ENCODE measurements at regions not wholly inside any gene's neighbourhood (a gene's known extent, or its start where the extent isn't known, plus 50 kb on each side); places are given as distances from the start of the nearest gene placed in this dataset.
A peak's percentile ranks its signal among the peaks of the same experiment; 100 is the strongest.

GRCh38 chr7:136687693-136688322, 180.6 kb upstream of the CHRM2 start:
- H2BK120ac ChIP-seq (ENCODE audit: low read depth, low read length): no peak overlapping the region
- TF ChIP-seq CTCF (conservative IDR thresholded peaks at IDR 0.05; ENCODE audit: low read depth, low read length): peak; percentile 58
- peak; percentile 43 for TF ChIP-seq SMC3 (IDR thresholded peaks at IDR 0.05; ENCODE audit: low read depth, low read length)
- no peak for TF ChIP-seq MXI1 (IDR thresholded peaks at IDR 0.05; ENCODE audit: borderline replicate concordance, low read depth, low read length)
- TF ChIP-seq RAD21 (IDR thresholded peaks at IDR 0.05; ENCODE audit: low read length): peak; percentile 51
- TF ChIP-seq POLR2A (IDR thresholded peaks at IDR 0.05; ENCODE audit: low read depth, low read length): no peak
- H2AK5ac ChIP-seq (ENCODE audit: low read depth, low read length): no peak overlapping the region
- ATAC-seq (ENCODE audit: low read depth) (peak; percentile 67), DNase-seq (peak; percentile 39)
- no peak overlapping the region for H3K4me3 ChIP-seq (ENCODE audit: insufficient read depth, low read depth, low read length)
- H2BK5ac ChIP-seq (ENCODE audit: low read depth, low read length, poor library complexity, severe bottlenecking): no peak overlapping the region
- H3K4me2 ChIP-seq (ENCODE audit: low read depth, low read length): no peak overlapping the region
- H2BK15ac ChIP-seq (ENCODE audit: low read depth, low read length): no peak overlapping the region
- H4K91ac ChIP-seq (ENCODE audit: insufficient read depth, low read depth, low read length): no peak overlapping the region
- no peaks in the 10 kb centered on the region for H3K36me3 ChIP-seq (ENCODE audit: control insufficient read depth, insufficient read depth, low read length)
- H3K23ac ChIP-seq (ENCODE audit: low read depth, low read length): no peak overlapping the region
- BruUV-seq (replicated peaks): no TSS peak
- H3K27me3 ChIP-seq (ENCODE audit: control insufficient read depth, insufficient read depth, low read length): peaks cover 3% of the 10 kb centered on the region
- H3K79me1 ChIP-seq (ENCODE audit: low read depth in 1 of 2, low read length in 2 of 2): no peaks in the 10 kb centered on the region
- H2AK9ac ChIP-seq (replicated peaks; ENCODE audit: low read depth, low read length, poor library complexity): no peak overlapping the region
- H3K27ac ChIP-seq (ENCODE audit: insufficient read depth, low read length): no peak overlapping the region
- ChIA-PET POLR2A (ENCODE audit: unreplicated experiment) (no interaction called here), CTCF (interaction anchor here (0.8 to 1.2 kb wide), 5 partner anchors 9 to 356 kb away, joined by 3 to 6 read pairs (median 3); no protein-coding TSS in a partner anchor)
- in situ Hi-C loops (cut with MboI; ENCODE audit: low sequenced_read_pairs): loop anchor here (25.0 kb wide), 1 partner anchor 924 kb away; no protein-coding TSS in a partner anchor
- H4K5ac ChIP-seq (ENCODE audit: low read depth, low read length): no peak overlapping the region
- no peak overlapping the region for H3K9ac ChIP-seq (ENCODE audit: low read depth, low read length)
- no peak overlapping the region for H3K18ac ChIP-seq (ENCODE audit: low read depth, low read length)
- no peak overlapping the region for H2AFZ ChIP-seq (replicated peaks; ENCODE audit: low read length, poor library complexity)
- WGBS, 2 experiments (ENCODE audit: extremely low coverage in 2 of 2, insufficient read length in 1 of 2): 40% methylated on average over 1 of the region's 2 CpGs; no CpG with 5 or more reads in 1 of the 2 experiments
- H2BK20ac ChIP-seq (ENCODE audit: low read depth, low read length): no peak overlapping the region
- intact Hi-C loops (cut with micrococcal nuclease): loop anchor here (1.0 to 5.0 kb wide), 2 partner anchors 186 to 282 kb away; no protein-coding TSS in a partner anchor
- H3K9me3 ChIP-seq (ENCODE audit: control insufficient read depth, insufficient read depth, low read length): no peaks in the 10 kb centered on the region
- H4K20me1 ChIP-seq (ENCODE audit: insufficient read depth, low read length): no peaks in the 10 kb centered on the region
- no peak overlapping the region for H3K4ac ChIP-seq (ENCODE audit: low read depth, low read length)
- H3K4me1 ChIP-seq (ENCODE audit: control insufficient read depth, insufficient read depth, low read length): no peaks in the 10 kb centered on the region
- H4K8ac ChIP-seq (ENCODE audit: low read depth in 2 of 2, low read length in 2 of 2): no peak overlapping the region
- H3K14ac ChIP-seq (replicated peaks; ENCODE audit: low read depth, low read length): no peak overlapping the region
- dilution Hi-C loops (cut with HindIII; ENCODE audit: low sequenced_read_pairs, unreplicated experiment): no loop called here
- no peaks in the 10 kb centered on the region for H3K9me1 ChIP-seq (ENCODE audit: insufficient read depth, low read length)
- no peak overlapping the region for H3K56ac ChIP-seq (ENCODE audit: extremely low read depth, insufficient read depth, low read length)
